HG03460 (cell line): ENCODE measurements at regions not wholly inside any gene's neighbourhood (a gene's known extent, or its start where the extent isn't known, plus 50 kb on each side); places are given as distances from the start of the nearest gene placed in this dataset.

ENCODE experiments used
- ATAC-seq: cut with Tn5 transposase; IDR thresholded peaks from one replicate; pipeline ENCODE4 v1.9.1; 2021; ENCODE audit not compliant: unreplicated experiment

- no peak for ATAC-seq
Measured at GRCh38 chr2:43057742-43058725, 168.4 kb downstream of the ZFP36L2 start.

- ATAC-seq = no peak
Measured at GRCh38 chr2:43057026-43057741, 169.2 kb downstream of the ZFP36L2 start.

DNA sequence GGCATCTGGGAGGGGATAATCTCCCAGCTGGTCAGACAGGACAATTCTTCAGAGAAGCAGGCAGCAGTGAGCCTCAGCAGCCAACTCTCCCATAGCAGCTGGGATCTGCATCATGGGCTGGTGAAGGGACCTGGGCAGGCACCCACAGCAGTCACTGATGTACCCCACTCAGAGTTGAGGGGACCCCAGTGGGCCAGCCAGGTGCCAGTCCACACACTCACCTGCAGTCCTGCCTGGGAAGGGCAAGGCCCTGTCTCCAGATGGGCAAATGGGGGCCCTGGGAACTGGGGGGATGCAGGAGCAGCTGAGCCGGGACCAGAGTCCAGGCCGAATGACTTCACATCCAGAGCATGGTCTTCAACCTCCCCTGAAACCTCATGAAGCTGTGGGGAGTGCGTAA, 170.4 kb downstream of the ZFP36L2 start:
- ATAC-seq = no peak

DNA sequence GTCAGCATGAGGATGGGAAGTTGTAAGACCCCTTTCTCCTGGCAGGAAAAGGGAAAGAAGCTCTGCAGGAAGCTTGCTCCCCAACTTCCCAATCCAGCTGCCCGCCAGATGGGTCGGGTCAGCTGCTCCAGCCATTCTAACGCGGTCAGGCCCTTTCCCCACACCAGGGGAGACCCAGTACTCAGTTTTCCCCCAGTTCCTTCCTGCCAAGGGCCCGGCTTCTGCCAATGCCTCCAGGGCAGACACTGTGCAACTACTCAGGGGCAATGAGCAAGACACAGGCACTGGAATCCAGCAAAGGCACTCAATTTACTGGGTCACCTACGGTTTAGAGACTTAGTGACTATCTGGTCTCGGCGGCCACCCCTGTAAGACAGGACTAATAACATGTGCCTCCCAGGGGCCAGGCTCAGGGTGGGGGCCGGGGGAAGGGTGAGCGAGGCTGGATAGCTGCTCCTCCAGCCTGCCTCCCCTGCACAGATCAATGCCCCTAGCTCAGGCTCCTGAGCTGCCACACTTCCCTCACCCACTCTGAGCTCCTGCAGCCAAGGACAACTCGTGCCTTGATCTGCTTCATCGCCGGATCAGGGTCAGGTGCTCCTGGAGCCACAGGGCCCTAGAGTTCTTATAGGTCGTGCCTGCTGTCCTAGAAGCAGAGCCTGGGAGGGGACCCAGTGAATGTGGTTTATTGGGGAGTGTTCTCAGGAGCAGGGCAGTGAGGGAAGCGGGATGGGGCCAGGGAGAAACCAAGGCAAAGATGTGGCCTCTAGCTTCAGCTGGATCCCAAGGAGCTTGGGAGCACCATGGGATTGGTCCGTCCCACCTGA, 171.1 kb downstream of the ZFP36L2 start:
- ATAC-seq = no peak

DNA sequence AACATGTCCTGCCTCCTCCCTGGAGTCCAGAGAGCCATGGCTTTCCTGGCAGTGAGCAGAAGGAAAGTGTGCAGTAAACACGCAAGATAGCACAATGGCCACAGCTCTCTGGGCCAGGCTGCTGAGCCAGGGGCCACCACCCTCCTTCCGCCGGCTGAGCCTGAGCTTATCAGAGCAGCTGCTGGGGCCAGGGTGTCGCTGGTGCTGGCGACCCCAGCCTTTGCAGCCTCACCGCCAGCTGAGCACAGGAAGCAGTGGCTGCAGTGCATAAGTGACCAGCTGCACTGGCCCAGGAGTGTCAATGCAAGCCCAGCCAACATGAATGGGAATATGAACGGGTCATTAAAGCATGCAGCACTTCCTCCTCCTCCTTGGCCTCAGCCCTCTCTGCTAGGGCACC, 172.0 kb downstream of the ZFP36L2 start:
- no peak for ATAC-seq

GRCh38 chr2:43052944-43053306, 173.5 kb downstream of the ZFP36L2 start:
- no peak for ATAC-seq

DNA sequence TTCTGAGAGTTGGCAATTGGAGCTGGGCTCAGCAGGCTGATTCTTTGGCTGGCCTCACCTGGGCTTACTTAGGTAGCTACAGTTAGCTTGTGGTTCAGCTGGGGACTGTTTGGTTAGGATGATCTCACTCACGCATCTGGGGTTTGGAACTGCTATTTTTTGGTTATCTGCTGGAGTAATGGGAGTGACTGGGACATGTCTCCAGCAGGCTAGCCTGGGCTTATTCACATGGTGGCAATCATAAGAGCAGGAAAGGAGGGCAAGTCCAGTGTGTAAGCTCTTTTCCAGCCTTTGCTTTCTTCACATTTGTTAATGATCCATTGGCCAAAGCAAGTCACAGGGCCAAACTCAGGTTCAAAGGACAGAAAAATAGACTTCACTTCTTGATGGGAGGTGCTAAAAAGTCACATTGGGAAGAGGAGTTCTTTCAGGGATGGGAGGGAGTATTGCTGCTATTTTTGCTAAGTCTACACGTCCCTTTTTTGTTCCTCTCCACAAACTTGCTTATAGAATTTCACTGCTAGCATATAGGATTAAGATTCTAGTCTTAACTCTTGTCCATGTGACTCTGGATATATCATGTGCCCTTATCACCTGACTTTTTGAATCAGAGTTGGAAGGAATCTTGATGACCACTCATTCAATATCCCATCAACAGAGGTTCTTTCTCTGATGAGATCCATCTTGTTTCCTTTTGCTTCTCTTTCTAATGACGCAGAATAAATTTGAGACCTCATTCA, 174.0 kb downstream of the ZFP36L2 start:
- no peak for ATAC-seq

- no peak for ATAC-seq
Measured at GRCh38 chr2:43051338-43051737, 175.1 kb downstream of the ZFP36L2 start.

DNA sequence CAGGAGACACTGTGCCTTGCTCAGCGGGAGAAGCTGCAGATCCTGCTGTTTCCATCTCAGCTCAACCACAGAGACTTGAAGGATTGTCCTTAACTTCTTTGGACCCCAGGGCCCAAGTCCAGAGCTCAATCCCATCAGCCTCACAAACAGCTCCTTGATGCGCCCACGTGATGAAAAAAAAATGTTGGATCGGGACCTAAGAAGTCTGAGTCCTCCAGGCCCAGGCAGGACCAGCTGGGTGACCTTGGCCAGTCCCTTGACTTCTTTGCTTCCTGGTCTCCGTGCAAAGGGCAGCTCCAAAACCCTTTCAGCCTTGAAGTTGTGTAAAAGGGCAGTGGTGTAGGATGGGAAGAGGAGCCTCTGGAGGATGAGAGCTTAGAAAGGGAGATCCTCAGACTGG, 175.5 kb downstream of the ZFP36L2 start:
- ATAC-seq = no peak

- no peak for ATAC-seq
Measured at GRCh38 chr2:43049836-43050801, 176.3 kb downstream of the ZFP36L2 start.

DNA sequence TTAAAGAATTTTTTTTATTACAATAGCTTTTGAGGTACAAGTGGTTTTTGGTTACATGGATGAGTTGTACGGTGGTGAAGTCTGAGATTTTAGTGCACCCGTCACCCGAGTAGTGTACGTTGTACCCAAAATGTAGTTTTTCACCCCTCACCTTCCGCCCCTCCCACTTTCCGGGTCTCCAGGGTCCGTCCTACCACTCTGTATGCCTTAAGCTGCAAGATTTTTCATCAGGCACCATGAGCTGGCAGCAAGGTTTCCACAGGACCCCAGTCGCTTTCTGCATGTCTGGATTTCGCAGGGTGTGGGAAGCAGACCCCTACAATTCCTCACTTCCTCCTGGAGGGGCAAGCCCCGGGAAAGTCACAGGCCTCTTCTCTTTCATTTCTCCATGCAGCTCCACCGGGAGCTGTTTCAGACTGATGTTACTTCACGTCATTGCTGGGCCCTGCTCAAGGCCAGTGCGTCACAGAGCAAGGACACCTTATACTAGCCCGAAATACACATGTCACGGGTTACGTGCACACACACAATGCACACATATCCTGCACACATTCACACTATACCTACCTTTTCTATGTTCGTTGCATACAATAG, 179.1 kb downstream of the ZFP36L2 start:
- ATAC-seq = no peak

DNA sequence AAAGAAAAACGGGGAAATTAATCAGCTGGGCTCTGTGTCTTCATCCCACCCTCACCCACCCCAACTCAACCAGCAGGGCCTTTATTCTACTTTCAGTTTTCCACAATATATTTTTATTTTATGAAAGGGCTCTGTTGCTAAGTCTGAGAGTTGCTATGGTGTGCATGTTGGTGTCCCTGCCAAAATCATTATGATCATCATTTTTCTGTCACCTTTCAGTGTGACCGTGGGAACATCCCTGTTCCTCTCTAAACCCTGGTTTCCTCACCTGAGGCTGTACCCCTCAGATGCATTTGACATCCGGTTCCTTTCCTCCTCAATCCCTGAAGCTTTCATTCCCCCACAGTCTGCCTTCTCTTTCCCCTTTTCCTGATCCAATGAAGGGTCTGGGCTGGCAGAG, 180.5 kb downstream of the ZFP36L2 start:
- ATAC-seq = no peak

DNA sequence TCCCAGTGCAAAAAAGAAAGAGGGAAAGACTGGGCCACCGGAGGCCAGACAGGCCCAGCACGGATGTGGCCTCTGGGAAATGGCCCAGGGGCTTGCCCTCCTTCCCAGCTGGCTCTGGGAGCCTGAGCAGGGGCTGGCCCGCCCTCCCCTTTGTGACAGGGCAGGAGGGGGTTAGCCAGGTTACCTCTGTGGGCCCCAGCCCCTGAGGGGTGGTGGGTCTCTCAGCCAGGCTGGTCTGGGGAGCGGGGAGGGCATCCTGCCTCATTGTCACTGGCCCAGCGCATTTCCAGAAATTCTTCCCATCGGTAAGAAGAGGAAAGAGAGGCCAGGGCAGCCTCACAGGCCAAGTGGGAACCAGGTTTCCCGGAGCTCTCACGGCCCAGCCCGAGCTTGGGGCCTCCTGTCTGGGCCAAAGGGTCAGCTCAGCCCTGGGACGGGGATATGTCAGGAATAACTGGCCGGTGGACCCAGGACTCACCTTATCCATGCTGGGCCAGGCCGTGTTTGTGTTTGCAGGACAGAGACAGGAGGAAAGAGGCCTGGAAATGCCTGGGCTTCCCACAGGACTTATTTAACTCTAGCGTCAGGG, 182.2 kb downstream of the ZFP36L2 start:
- ATAC-seq = no peak

DNA sequence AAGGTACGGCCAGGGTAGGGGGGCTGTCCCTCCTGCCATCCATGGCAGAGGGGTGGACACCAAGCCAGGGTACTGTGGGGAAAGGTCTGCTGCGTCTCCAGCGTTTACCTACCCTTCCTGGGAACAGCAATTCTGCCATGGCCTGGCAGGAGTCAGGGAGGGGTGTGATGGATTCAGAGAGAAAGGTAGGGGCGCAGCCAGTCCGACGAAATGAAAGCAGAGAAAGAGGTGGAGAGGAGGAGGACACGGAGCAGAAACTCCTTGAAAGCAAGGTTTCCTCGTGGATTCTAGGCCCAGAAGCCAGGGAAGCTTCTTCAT, 182.9 kb downstream of the ZFP36L2 start:
- ATAC-seq = no peak

GRCh38 chr2:43041661-43042360, 184.6 kb downstream of the ZFP36L2 start:
- no peak for ATAC-seq

GRCh38 chr2:43041173-43041591, 185.2 kb downstream of the ZFP36L2 start:
- ATAC-seq = no peak

DNA sequence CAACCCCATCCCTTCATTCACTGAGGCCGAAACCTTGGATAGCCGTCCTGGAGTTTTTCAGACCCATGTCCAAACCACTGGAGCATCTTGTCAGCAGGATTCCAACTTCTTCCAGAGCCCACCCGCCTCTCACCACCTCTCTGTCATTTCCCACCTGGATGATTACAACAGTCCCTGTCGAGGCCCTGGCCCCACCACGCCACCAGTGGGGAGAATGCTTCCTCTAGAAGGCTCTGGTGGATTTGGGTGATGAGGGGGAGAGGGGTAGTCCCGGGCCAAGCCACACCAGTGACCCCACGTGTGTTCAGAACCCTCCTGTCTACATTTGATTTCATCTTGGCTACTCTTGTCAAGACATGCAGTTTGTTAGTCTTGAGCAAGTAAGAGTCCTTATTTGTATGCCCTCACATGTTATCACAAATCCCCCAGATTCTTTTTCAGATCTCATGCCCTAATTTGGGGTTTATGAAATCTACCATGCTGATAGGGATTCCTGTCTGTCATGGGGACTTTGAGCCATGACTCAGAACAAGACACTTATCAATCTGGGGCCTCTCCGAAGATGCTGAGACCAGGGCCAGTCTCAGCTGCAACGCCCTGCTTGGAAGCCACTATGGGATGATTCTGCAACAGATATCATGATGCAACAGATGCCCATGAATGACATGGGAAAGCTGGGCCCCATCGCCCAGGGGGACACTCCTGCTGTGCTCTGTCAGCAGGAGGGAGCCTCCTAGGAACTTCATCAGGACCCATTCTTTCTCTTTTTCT, 186.1 kb downstream of the ZFP36L2 start:
- no peak for ATAC-seq
